ENCODE measurements at regions not wholly inside any gene's neighbourhood (a gene's known extent, or its start where the extent isn't known, plus 50 kb on each side); places are given as distances from the start of the nearest gene placed in this dataset.

GRCh38 chr3:104044002-104044401 lies 1322.7 kb upstream of the ALCAM start:
- Histone ChIP-seq H3K27me3 (ENCODE audit: control insufficient read depth, insufficient read depth, low read length) (no peaks in the 10 kb centered on the region), H3K9me3 (ENCODE audit: control insufficient read depth, insufficient read depth, low read depth, low read length) (peaks cover 5% of the 10 kb centered on the region; the same call in 1 of the 2 replicates), H3K36me3 (ENCODE audit: control insufficient read depth, insufficient read depth, low read length) (no peaks in the 10 kb centered on the region), H3K27ac (ENCODE audit: low read length) (no peak overlapping the region), H3K4me3 (ENCODE audit: low read depth in 2 of 2, low read length in 2 of 2) (no peak overlapping the region), H3K4me1 (ENCODE audit: control insufficient read depth, insufficient read depth, low read length) (no peaks in the 10 kb centered on the region)
- BruUV-seq (replicated peaks): no TSS peak
- ChIA-PET POLR2A (no interaction called here), CTCF (no interaction called here)
- intact Hi-C loops (cut with micrococcal nuclease; ENCODE audit: unreplicated experiment): no loop called here
- in situ Hi-C loops (cut with HindIII; ENCODE audit: low pct_unique_long_range_greater_than_20kb, low sequenced_read_pairs): no loop called here
- TF ChIP-seq CTCF (IDR thresholded peaks at IDR 0.05) (no peak), POLR2AphosphoS5 (IDR thresholded peaks at IDR 0.05; ENCODE audit: low read depth, low read length) (no peak), SIN3A (IDR thresholded peaks at IDR 0.05; ENCODE audit: borderline replicate concordance, insufficient read depth, low read depth, low read length) (no peak), TCF7L2 (IDR thresholded peaks at IDR 0.05; ENCODE audit: low read depth, low read length) (no peak), REST (IDR thresholded peaks at IDR 0.05; ENCODE audit: insufficient read depth in 1 of 2, low read depth in 2 of 2, low read length in 1 of 2) (no peak)
- ATAC-seq (no peak), DNase-seq (ENCODE audit: low read depth, low spot score) (no peak)

GRCh38 chr3:104066658-104067057 lies 1300.1 kb upstream of the ALCAM start:
- Histone ChIP-seq H3K4me1 (ENCODE audit: control insufficient read depth, insufficient read depth, low read length) (no peaks in the 10 kb centered on the region), H3K9me3 (ENCODE audit: control insufficient read depth, insufficient read depth, low read depth, low read length) (no peaks in the 10 kb centered on the region), H3K4me3 (ENCODE audit: low read depth in 2 of 2, low read length in 2 of 2) (no peak overlapping the region), H3K27me3 (ENCODE audit: control insufficient read depth, insufficient read depth, low read length) (no peaks in the 10 kb centered on the region), H3K27ac (ENCODE audit: low read length) (no peak overlapping the region), H3K36me3 (ENCODE audit: control insufficient read depth, insufficient read depth, low read length) (no peaks in the 10 kb centered on the region)
- TF ChIP-seq REST (IDR thresholded peaks at IDR 0.05; ENCODE audit: insufficient read depth in 1 of 2, low read depth in 2 of 2, low read length in 1 of 2): no peak
- TF ChIP-seq TCF7L2 (IDR thresholded peaks at IDR 0.05; ENCODE audit: low read depth, low read length): no peak
- TF ChIP-seq SIN3A (IDR thresholded peaks at IDR 0.05; ENCODE audit: borderline replicate concordance, insufficient read depth, low read depth, low read length): no peak
- no peak for TF ChIP-seq CTCF (IDR thresholded peaks at IDR 0.05)
- TF ChIP-seq POLR2AphosphoS5 (IDR thresholded peaks at IDR 0.05; ENCODE audit: low read depth, low read length): no peak
- CTCF ChIA-PET: no interaction called here
- POLR2A ChIA-PET: no interaction called here
- in situ Hi-C loops (cut with HindIII; ENCODE audit: low pct_unique_long_range_greater_than_20kb, low sequenced_read_pairs): no loop called here
- intact Hi-C loops (cut with micrococcal nuclease; ENCODE audit: unreplicated experiment): no loop called here
- DNase-seq (ENCODE audit: low read depth, low spot score) (no peak), ATAC-seq (no peak)
- no TSS peak for BruUV-seq (replicated peaks)
